Type B pancreatic cell (in vitro differentiated cells): ENCODE measurements at regions not wholly inside any gene's neighbourhood (a gene's known extent, or its start where the extent isn't known, plus 50 kb on each side); places are given as distances from the start of the nearest gene placed in this dataset.

ENCODE experiments used
- DNase-seq: peaks from one replicate; pipeline ENCODE4 v3.0.0; 2021; ENCODE audit warnings: mixed read lengths; ENCODE audit not compliant: unreplicated experiment; ENCODE audit errors: extremely low spot score
- H3K27ac Mint-ChIP-seq: 2 replicates; pipeline ENCODE4 v1.8.0; 2021; ENCODE audit warnings: mild to moderate bottlenecking, mixed read lengths
- H3K27me3 Mint-ChIP-seq: 2 replicates; pipeline ENCODE4 v1.8.0; 2021; ENCODE audit warnings: mixed read lengths
- H3K36me3 Mint-ChIP-seq: 2 replicates; pipeline ENCODE4 v1.8.0; 2021; ENCODE audit warnings: mixed read lengths
- H3K4me1 Mint-ChIP-seq: one replicate; pipeline ENCODE4 v1.8.0; 2021; ENCODE audit warnings: mixed read lengths; ENCODE audit not compliant: unreplicated experiment
- H3K4me3 Mint-ChIP-seq: 2 replicates; pipeline ENCODE4 v1.8.0; 2021; ENCODE audit warnings: mild to moderate bottlenecking, mixed read lengths
- H3K9me3 Mint-ChIP-seq: 2 replicates; pipeline ENCODE4 v1.8.0; 2021; ENCODE audit warnings: mixed read lengths
- TF ChIP-seq, protein P1 (sequence below): fragments of 200-600 bp; sonication (generic); conservative IDR thresholded peaks from 2 replicates; pipeline ENCODE4 v1.5.0; 2021; ENCODE audit warnings: antibody characterized with exemption, mild to moderate bottlenecking

DNA sequence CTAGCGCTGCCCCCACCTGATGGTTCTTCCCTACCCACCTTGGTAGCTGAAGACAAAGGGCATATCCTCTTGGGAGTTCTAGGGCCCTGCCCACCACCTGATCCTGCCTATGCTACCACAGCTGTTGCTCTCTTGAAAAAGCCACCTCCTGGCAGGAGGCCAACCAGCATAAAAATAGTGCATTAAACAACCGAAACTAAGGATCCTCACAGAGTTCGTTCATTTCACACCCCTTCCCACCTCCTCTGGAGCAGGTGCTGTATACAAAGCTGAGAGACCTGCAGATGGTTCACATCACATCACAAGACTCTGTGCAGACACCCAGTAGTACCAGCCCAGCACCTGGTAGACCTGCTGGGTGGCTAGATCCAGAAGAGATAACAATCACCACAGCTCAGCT lies 1348.0 kb upstream of the TMEFF2 start:
- H3K4me3 Mint-ChIP-seq, result no peak overlapping the region
- peaks cover 6% of the 10 kb centered on the region for H3K9me3 Mint-ChIP-seq
- no peaks in the 10 kb centered on the region for H3K36me3 Mint-ChIP-seq
- no peaks in the 10 kb centered on the region for H3K4me1 Mint-ChIP-seq
- TF ChIP-seq, protein P1, sequence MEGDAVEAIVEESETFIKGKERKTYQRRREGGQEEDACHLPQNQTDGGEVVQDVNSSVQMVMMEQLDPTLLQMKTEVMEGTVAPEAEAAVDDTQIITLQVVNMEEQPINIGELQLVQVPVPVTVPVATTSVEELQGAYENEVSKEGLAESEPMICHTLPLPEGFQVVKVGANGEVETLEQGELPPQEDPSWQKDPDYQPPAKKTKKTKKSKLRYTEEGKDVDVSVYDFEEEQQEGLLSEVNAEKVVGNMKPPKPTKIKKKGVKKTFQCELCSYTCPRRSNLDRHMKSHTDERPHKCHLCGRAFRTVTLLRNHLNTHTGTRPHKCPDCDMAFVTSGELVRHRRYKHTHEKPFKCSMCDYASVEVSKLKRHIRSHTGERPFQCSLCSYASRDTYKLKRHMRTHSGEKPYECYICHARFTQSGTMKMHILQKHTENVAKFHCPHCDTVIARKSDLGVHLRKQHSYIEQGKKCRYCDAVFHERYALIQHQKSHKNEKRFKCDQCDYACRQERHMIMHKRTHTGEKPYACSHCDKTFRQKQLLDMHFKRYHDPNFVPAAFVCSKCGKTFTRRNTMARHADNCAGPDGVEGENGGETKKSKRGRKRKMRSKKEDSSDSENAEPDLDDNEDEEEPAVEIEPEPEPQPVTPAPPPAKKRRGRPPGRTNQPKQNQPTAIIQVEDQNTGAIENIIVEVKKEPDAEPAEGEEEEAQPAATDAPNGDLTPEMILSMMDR, result no peak
- no peaks in the 10 kb centered on the region for H3K27me3 Mint-ChIP-seq
- DNase-seq, result no peak
- H3K27ac Mint-ChIP-seq, result no peak overlapping the region

DNA sequence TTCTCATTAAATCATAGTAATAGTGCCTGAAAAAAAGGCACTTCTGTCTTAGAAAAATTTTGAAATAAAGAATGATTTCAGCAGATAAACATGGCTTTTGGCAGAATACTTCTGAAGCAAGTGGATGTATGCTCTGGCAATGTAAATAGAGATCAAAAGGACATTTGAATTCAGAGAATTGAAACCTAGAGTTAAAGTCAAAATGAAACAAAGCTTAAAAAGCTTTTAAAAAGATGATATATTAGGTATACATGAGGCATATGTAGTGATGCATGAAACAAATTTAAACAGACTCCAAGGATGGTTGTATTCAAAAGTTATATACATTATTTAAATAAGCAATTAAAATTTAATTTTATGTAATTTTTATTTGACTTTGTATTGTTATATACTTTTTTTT lies 1344.5 kb upstream of the TMEFF2 start:
- Mint-ChIP-seq H3K27me3 (no peaks in the 10 kb centered on the region), H3K9me3 (no peaks in the 10 kb centered on the region), H3K4me3 (no peak overlapping the region), H3K27ac (no peak overlapping the region), H3K36me3 (no peaks in the 10 kb centered on the region), H3K4me1 (no peaks in the 10 kb centered on the region)
- TF ChIP-seq, protein P1, result no peak
- DNase-seq, result no peak

DNA sequence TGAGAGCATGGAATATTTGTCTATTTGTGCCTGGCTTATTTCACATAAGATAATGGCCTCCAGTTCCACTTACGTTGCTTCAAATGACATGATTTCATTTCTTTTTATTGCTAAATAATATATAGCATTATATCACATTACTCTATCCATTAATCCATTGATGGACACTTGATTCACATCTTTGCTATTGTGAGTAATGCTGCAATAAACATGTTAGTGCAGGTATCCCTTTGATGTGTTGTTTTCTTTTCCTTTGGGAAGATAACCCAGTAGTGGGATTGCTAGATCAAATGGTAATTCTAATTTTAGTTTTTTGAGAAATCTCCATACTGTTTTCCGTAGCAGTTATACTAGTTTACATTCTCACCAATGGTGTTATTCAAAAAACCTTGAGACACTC lies 1343.3 kb upstream of the TMEFF2 start:
- no peak for DNase-seq
- TF ChIP-seq, protein P1, result no peak
- H3K27me3 Mint-ChIP-seq, result no peaks in the 10 kb centered on the region
- no peaks in the 10 kb centered on the region for H3K4me1 Mint-ChIP-seq
- no peaks in the 10 kb centered on the region for H3K36me3 Mint-ChIP-seq
- H3K27ac Mint-ChIP-seq, result no peak overlapping the region
- no peak overlapping the region for H3K4me3 Mint-ChIP-seq
- no peaks in the 10 kb centered on the region for H3K9me3 Mint-ChIP-seq

DNA sequence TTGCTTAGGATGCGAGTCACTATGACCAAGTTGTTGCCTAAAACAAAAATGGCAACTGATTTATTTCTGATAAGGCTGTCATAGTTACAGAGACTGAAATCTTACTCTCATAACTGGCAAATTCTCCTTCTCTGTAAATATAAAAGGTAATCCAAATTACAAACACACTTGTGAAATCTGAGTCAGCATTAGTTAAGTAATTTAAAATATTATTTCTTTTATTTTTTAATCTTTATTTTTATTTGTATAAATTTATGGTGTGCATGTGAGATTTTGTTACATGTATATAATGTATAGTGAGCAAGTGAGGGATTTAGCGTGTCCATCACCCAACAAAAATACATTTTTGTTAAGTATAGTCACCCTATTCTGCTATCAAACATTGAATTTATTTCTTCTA lies 1342.8 kb upstream of the TMEFF2 start:
- DNase-seq, result no peak
- Mint-ChIP-seq H3K27ac (no peak overlapping the region), H3K9me3 (no peaks in the 10 kb centered on the region), H3K27me3 (no peaks in the 10 kb centered on the region), H3K4me1 (no peaks in the 10 kb centered on the region), H3K4me3 (no peak overlapping the region), H3K36me3 (no peaks in the 10 kb centered on the region)
- TF ChIP-seq, protein P1, result no peak

DNA sequence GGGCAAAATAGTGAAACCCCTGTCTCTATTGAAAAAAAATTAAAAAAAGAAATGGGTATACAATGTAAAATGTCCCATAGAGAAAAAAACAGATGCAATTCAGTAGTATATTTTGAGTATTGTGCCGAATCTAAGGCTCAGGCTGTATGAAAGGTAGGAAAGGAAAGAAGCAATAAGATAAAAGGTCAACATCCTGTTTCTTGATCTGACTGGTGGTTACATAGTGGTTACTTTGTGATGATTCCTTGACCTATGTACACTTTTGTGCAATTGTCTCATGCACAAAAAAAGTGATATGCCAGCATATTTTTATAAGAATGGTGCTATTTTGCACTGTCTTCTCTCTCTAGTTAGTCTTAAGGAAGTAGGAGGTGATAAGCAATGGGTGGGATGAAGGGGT lies 1333.7 kb upstream of the TMEFF2 start:
- Mint-ChIP-seq H3K27me3 (no peaks in the 10 kb centered on the region), H3K36me3 (no peaks in the 10 kb centered on the region), H3K4me3 (no peak overlapping the region), H3K4me1 (peaks cover 4% of the 10 kb centered on the region), H3K9me3 (no peaks in the 10 kb centered on the region), H3K27ac (no peak overlapping the region)
- no peak for DNase-seq
- TF ChIP-seq, protein P1, result no peak

DNA sequence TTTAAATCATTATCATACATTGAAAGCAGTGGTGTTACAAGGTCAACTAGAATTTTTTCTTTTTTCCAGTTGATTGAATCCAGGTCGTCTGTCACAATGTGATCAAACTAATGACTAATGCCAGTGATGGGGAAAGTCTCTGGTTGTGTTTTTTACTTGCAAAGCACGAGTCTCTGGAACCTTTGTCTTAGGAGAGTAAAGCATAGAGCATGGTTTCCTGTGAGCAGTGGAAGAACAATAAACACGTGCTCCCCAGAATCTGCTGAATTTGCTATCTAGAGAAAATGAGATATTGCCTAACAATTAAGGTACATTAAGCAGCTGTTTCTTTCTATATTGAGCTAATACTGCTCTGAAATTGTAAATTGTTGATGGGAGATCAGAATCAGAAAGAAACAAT lies 1332.4 kb upstream of the TMEFF2 start:
- H3K36me3 Mint-ChIP-seq, result no peaks in the 10 kb centered on the region
- no peak overlapping the region for H3K4me3 Mint-ChIP-seq
- H3K27me3 Mint-ChIP-seq, result no peaks in the 10 kb centered on the region
- H3K4me1 Mint-ChIP-seq, result peaks cover 4% of the 10 kb centered on the region
- no peaks in the 10 kb centered on the region for H3K9me3 Mint-ChIP-seq
- DNase-seq, result no peak
- TF ChIP-seq, protein P1, result no peak
- H3K27ac Mint-ChIP-seq, result no peak overlapping the region
